Endodermal cell (in vitro differentiated cells): ENCODE measurements at regions not wholly inside any gene's neighbourhood (a gene's known extent, or its start where the extent isn't known, plus 50 kb on each side); places are given as distances from the start of the nearest gene placed in this dataset.

Experiments
- DNase-seq: peaks from one replicate; pipeline ENCODE4 v3.0.0-alpha.2; 2017
- H3K27ac ChIP-seq: 2 replicates; pipeline ENCODE4 v1.5.1; 2013; ENCODE audit warnings: mild to moderate bottlenecking, low read depth, low read length, moderate library complexity
- H3K27me3 ChIP-seq: 2 replicates; pipeline ENCODE4 v1.6.1; 2013; ENCODE audit warnings: mild to moderate bottlenecking, low read length, moderate library complexity; ENCODE audit not compliant: insufficient read depth, control insufficient read depth, poor library complexity, severe bottlenecking
- H3K36me3 ChIP-seq: 2 replicates; pipeline ENCODE4 v1.7.0; 2013; ENCODE audit warnings: mild to moderate bottlenecking, low read length, moderate library complexity; ENCODE audit not compliant: control insufficient read depth, insufficient read depth
- H3K4me1 ChIP-seq: one replicate; pipeline ENCODE4 v1.7.0; 2013; ENCODE audit warnings: low read length; ENCODE audit not compliant: control insufficient read depth, insufficient read depth
- H3K4me3 ChIP-seq: 2 replicates; pipeline ENCODE4 v1.5.1; 2013; ENCODE audit warnings: mild to moderate bottlenecking, low read length, moderate library complexity
- H3K9ac ChIP-seq: 2 replicates; pipeline ENCODE4 v1.6.1; 2013; ENCODE audit warnings: mild to moderate bottlenecking, low read length, moderate library complexity; ENCODE audit not compliant: poor library complexity, severe bottlenecking; ENCODE audit errors: extremely low read depth
- H3K9me3 ChIP-seq: 2 replicates; pipeline ENCODE4 v1.6.1; 2013; ENCODE audit warnings: mild to moderate bottlenecking, low read length, moderate library complexity; ENCODE audit not compliant: control insufficient read depth
- H3K27ac Mint-ChIP-seq: 2 replicates; pipeline ENCODE4 v1.8.0; 2020; ENCODE audit warnings: mixed read lengths
- H3K27me3 Mint-ChIP-seq: 2 replicates; pipeline ENCODE4 v1.8.0; 2021; ENCODE audit warnings: mild to moderate bottlenecking, mixed read lengths; ENCODE audit not compliant: insufficient read depth
- H3K36me3 Mint-ChIP-seq: 2 replicates; pipeline ENCODE4 v1.8.0; 2020; ENCODE audit warnings: low read depth, mixed read lengths
- H3K4me1 Mint-ChIP-seq: 2 replicates; pipeline ENCODE4 v1.8.0; 2020; ENCODE audit warnings: mixed read lengths
- H3K4me3 Mint-ChIP-seq: 2 replicates; pipeline ENCODE4 v1.8.0; 2020; ENCODE audit warnings: mild to moderate bottlenecking, moderate library complexity, mixed read lengths
- H3K9me3 Mint-ChIP-seq: 2 replicates; pipeline ENCODE4 v1.8.0; 2020; ENCODE audit warnings: mild to moderate bottlenecking, mixed read lengths
- WGBS, 2 experiments: methylation state at CpG; one replicate each; pipeline versions ENCODE4 v1.1.5 to v1.1.7; 2013; ENCODE audit warnings: missing lambda C conversion rate in 2 of 2, mixed read lengths in 1 of 2; ENCODE audit not compliant: insufficient coverage in 1 of 2, insufficient read length in 1 of 2; 5-methylcytosine and 5-hydroxymethylcytosine counted together
- TF ChIP-seq, protein P1 (sequence below): fragments of 200-600 bp; sonication (generic); conservative IDR thresholded peaks from 2 replicates; pipeline ENCODE4 v1.5.0; 2021; ENCODE audit warnings: antibody characterized with exemption, mild to moderate bottlenecking

DNA sequence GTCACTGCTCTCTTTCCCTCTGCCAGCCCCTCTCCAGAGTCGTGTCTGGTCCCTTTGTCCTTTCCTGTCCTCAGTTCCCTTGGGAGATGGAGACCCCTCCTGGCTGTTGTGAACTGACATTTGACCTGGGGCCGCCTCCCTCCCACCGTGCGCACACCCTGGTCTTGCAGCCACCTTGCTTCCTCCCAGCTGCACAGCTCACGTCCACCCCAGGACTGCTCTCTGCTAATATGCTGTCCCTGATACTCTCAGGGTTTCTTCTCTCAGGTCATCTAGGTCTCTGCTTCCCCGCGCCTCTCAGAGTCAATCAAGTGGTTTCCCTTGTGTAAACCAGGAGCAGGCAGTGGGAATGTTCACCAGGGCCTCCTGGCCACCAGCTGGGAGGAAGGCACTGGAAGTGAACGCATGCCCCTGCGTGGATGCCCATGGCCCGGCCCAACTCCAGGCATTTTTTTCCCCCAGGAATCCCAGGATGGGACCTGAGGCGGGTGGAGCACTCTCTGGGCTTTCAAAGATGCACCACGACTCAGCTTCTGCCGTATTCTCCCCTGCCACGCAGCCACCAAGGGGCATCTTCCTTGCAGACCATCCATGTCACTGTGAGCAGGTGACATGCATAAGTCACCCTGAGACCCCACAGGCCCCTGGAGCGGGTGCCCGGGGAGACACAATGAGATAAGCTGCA, 142.4 kb downstream of the OLFM1 start:
- no peaks in the 10 kb centered on the region for H3K9me3 Mint-ChIP-seq
- peak; percentile 69 for DNase-seq
- H3K27ac Mint-ChIP-seq: no peak overlapping the region
- 82 to 87% methylated on average over 16 of the region's 16 CpGs for WGBS, 2 experiments
- H3K36me3 ChIP-seq: no peaks in the 10 kb centered on the region
- H3K4me1 Mint-ChIP-seq: no peaks in the 10 kb centered on the region
- H3K4me3 ChIP-seq: no peak overlapping the region
- H3K9ac ChIP-seq: no peak overlapping the region
- TF ChIP-seq, protein P1, sequence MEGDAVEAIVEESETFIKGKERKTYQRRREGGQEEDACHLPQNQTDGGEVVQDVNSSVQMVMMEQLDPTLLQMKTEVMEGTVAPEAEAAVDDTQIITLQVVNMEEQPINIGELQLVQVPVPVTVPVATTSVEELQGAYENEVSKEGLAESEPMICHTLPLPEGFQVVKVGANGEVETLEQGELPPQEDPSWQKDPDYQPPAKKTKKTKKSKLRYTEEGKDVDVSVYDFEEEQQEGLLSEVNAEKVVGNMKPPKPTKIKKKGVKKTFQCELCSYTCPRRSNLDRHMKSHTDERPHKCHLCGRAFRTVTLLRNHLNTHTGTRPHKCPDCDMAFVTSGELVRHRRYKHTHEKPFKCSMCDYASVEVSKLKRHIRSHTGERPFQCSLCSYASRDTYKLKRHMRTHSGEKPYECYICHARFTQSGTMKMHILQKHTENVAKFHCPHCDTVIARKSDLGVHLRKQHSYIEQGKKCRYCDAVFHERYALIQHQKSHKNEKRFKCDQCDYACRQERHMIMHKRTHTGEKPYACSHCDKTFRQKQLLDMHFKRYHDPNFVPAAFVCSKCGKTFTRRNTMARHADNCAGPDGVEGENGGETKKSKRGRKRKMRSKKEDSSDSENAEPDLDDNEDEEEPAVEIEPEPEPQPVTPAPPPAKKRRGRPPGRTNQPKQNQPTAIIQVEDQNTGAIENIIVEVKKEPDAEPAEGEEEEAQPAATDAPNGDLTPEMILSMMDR: no peak
- H3K27me3 ChIP-seq: no peaks in the 10 kb centered on the region
- H3K4me3 Mint-ChIP-seq: no peak overlapping the region
- H3K36me3 Mint-ChIP-seq: no peaks in the 10 kb centered on the region
- H3K4me1 ChIP-seq: no peaks in the 10 kb centered on the region
- no peaks in the 10 kb centered on the region for H3K27me3 Mint-ChIP-seq
- H3K27ac ChIP-seq: no peak overlapping the region
- peaks cover 7% of the 10 kb centered on the region for H3K9me3 ChIP-seq

DNA sequence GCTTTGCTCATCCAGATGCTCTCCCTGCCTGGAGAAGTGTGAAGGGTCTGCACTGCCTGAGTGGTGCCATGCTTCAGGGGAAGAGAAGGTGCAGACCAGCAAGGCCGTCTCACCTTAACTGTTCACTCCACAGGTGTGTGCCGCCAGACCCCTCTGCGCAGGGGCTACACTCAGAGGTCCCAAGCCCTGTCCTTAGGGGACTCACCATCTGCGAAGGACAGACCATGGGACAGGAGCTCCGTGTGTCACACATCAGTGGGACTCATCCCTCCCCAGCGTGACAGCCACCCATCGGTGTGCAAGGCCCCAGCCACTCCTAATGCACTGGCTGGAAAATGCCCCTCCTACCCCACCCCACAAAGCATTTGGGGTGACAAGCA, 142.9 kb downstream of the OLFM1 start:
- H3K9me3 ChIP-seq: peaks cover 7% of the 10 kb centered on the region
- Mint-ChIP-seq H3K4me1 (no peaks in the 10 kb centered on the region), H3K27me3 (no peaks in the 10 kb centered on the region), H3K9me3 (no peaks in the 10 kb centered on the region), H3K4me3 (no peak overlapping the region), H3K27ac (no peak overlapping the region), H3K36me3 (no peaks in the 10 kb centered on the region)
- H3K27me3 ChIP-seq: no peaks in the 10 kb centered on the region
- WGBS, 2 experiments: 90 to 95% methylated on average over 3 to 7 of the region's 7 CpGs
- no peak overlapping the region for H3K9ac ChIP-seq
- H3K36me3 ChIP-seq: no peaks in the 10 kb centered on the region
- H3K4me3 ChIP-seq: no peak overlapping the region
- no peaks in the 10 kb centered on the region for H3K4me1 ChIP-seq
- no peak overlapping the region for H3K27ac ChIP-seq
- TF ChIP-seq, protein P1: no peak
- DNase-seq: no peak

DNA sequence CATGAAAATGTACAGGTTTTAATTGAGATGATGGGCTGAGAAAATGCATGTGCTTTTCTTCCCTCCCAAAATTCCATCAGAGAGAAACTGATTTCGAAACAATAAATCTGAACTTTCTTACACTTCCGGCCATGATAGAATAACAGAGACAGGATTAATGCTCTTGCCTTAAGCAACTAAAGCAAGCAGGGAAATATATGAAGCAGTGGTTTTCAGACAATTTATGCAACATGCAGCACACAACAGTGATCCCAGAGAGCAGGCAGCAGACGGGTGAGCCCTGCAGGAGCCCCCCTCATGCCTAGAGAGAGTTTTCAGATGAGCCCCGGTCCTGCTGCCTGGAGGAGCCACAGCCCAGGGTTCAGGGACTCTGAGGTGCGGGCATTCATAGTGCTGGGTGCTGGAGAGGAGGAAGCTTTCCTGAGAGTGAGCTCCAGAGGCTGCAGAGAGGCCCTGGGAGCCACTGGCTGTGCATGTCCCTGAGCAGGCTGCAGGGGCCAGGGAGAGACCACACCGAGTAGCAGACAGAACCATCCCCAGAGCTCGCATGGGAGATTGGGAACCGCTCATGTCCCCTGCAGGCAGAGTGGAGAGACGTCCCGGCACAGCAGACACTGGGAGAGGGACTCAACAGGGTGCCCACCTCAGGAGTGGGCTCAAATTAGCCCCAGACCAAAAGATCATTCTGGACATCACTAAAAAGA, 143.5 kb downstream of the OLFM1 start:
- Histone ChIP-seq H3K36me3 (no peaks in the 10 kb centered on the region), H3K27me3 (no peaks in the 10 kb centered on the region), H3K4me1 (no peaks in the 10 kb centered on the region), H3K4me3 (no peak overlapping the region), H3K9ac (no peak overlapping the region), H3K9me3 (peaks cover 7% of the 10 kb centered on the region), H3K27ac (no peak overlapping the region)
- H3K9me3 Mint-ChIP-seq: no peaks in the 10 kb centered on the region
- H3K36me3 Mint-ChIP-seq: no peaks in the 10 kb centered on the region
- no peak overlapping the region for H3K4me3 Mint-ChIP-seq
- no peaks in the 10 kb centered on the region for H3K27me3 Mint-ChIP-seq
- TF ChIP-seq, protein P1: peak; percentile 43
- no peak overlapping the region for H3K27ac Mint-ChIP-seq
- 71 to 76% methylated on average over 7 to 10 of the region's 10 CpGs for WGBS, 2 experiments
- H3K4me1 Mint-ChIP-seq: no peaks in the 10 kb centered on the region
- peak; percentile 62 for DNase-seq
